ENCODE measurements at regions not wholly inside any gene's neighbourhood (a gene's known extent, or its start where the extent isn't known, plus 50 kb on each side); places are given as distances from the start of the nearest gene placed in this dataset.

- DNase-seq = no peak
Measured at GRCh38 chr3:106176734-106177133, 307.9 kb upstream of the CBLB start.

GRCh38 chr3:106182950-106183511 lies 314.2 kb upstream of the CBLB start:
- DNase-seq = no peak

GRCh38 chr3:106183762-106184391 lies 315.1 kb upstream of the CBLB start:
- DNase-seq = peak; percentile 39

- DNase-seq = no peak
Measured at GRCh38 chr3:106184540-106185457, 316.0 kb upstream of the CBLB start.

GRCh38 chr3:106185949-106186348 lies 317.1 kb upstream of the CBLB start:
- DNase-seq = no peak

- no peak for DNase-seq
Measured at GRCh38 chr3:106190296-106190695, 321.5 kb upstream of the CBLB start.

- DNase-seq = peak; percentile 45
Measured at GRCh38 chr3:106191211-106191610, 322.4 kb upstream of the CBLB start.

- no peak for DNase-seq
Measured at GRCh38 chr3:106191913-106192312, 323.1 kb upstream of the CBLB start.

- DNase-seq = peak; percentile 44
Measured at GRCh38 chr3:106193876-106194275, 325.1 kb upstream of the CBLB start.

- DNase-seq = no peak
Measured at GRCh38 chr3:106194726-106195125, 325.9 kb upstream of the CBLB start.

- no peak for DNase-seq
Measured at GRCh38 chr3:106197532-106198194, 328.9 kb upstream of the CBLB start.

GRCh38 chr3:106204160-106204868 lies 335.5 kb upstream of the CBLB start:
- no peak for DNase-seq

- DNase-seq = peak; percentile 64
Measured at GRCh38 chr3:106206146-106206545, 337.3 kb upstream of the CBLB start.

- no peak for DNase-seq
Measured at GRCh38 chr3:106206613-106207012, 337.8 kb upstream of the CBLB start.

- DNase-seq = no peak
Measured at GRCh38 chr3:106208251-106208650, 339.4 kb upstream of the CBLB start.

GRCh38 chr3:106208967-106209366 lies 340.2 kb upstream of the CBLB start:
- peak; percentile 38 for DNase-seq

- DNase-seq = no peak
Measured at GRCh38 chr3:106209482-106209881, 340.7 kb upstream of the CBLB start.

- no peak for DNase-seq
Measured at GRCh38 chr3:106210923-106211322, 342.1 kb upstream of the CBLB start.

GRCh38 chr3:106212665-106213222 lies 343.9 kb upstream of the CBLB start:
- DNase-seq = no peak

GRCh38 chr3:106213954-106214353 lies 345.1 kb upstream of the CBLB start:
- no peak for DNase-seq

GRCh38 chr3:106214641-106215040 lies 345.8 kb upstream of the CBLB start:
- no peak for DNase-seq

GRCh38 chr3:106215047-106215446 lies 346.2 kb upstream of the CBLB start:
- peak; percentile 43 for DNase-seq
